SU-DHL-6 (cell line): ENCODE measurements at regions not wholly inside any gene's neighbourhood (a gene's known extent, or its start where the extent isn't known, plus 50 kb on each side); places are given as distances from the start of the nearest gene placed in this dataset.

Experiments used
- EZH2phosphoT487 ChIP-seq: fragments of 200-600 bp; sonication (generic), shearing (Covaris generic); conservative IDR thresholded peaks from 2 replicates; pipeline ENCODE4 v1.6.1; 2018; ENCODE audit warnings: mild to moderate bottlenecking, antibody characterized with exemption, low read length, moderate library complexity, mixed read lengths
- TF ChIP-seq, protein P1 (sequence below): fragments of 200-600 bp; sonication (generic); IDR thresholded peaks from one replicate; pipeline ENCODE4 v1.5.1; 2017; ENCODE audit warnings: antibody characterized with exemption, mild to moderate bottlenecking, low read length, moderate library complexity; ENCODE audit not compliant: insufficient read depth, poor library complexity, severe bottlenecking

DNA sequence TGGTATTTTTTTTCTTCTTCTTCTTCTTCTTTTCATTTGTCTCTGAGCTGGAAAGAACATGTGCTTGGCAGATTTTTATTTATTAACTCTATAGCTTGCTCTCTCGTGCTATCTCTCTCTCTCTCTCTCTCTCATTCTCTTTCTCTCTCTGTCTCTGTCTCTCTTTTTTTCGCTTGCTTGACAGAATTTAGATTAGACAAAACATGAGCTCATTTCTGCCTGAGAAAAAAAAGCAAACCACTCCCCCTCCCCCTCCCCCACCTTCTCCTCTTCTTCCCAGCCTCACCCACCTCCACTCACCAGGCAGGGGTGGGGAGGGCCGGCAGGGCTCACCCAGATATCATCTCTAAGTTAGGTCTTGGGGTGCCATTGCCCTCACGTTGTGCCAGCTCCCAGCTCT lies 81.5 kb downstream of the PJA1 start:
- TF ChIP-seq, protein P1, sequence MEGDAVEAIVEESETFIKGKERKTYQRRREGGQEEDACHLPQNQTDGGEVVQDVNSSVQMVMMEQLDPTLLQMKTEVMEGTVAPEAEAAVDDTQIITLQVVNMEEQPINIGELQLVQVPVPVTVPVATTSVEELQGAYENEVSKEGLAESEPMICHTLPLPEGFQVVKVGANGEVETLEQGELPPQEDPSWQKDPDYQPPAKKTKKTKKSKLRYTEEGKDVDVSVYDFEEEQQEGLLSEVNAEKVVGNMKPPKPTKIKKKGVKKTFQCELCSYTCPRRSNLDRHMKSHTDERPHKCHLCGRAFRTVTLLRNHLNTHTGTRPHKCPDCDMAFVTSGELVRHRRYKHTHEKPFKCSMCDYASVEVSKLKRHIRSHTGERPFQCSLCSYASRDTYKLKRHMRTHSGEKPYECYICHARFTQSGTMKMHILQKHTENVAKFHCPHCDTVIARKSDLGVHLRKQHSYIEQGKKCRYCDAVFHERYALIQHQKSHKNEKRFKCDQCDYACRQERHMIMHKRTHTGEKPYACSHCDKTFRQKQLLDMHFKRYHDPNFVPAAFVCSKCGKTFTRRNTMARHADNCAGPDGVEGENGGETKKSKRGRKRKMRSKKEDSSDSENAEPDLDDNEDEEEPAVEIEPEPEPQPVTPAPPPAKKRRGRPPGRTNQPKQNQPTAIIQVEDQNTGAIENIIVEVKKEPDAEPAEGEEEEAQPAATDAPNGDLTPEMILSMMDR = no peak
- no peak for TF ChIP-seq EZH2phosphoT487
